Renal cortical epithelial cell (primary cell): ENCODE measurements at regions not wholly inside any gene's neighbourhood (a gene's known extent, or its start where the extent isn't known, plus 50 kb on each side); places are given as distances from the start of the nearest gene placed in this dataset.
"Not testable (repeated sequence)": the region's sequence is repeated elsewhere in the genome, so short reads cannot be mapped to it uniquely, and the experiment has no call there.

Experiments
- DNase-seq: peaks from one replicate; pipeline ENCODE4 v3.0.0-alpha.2; 2011; ENCODE audit warnings: low read depth

GRCh38 chrX:69062493-69062892 lies 102.8 kb downstream of the PJA1 start:
- peak; percentile 12 for DNase-seq

GRCh38 chrX:69060631-69061408 lies 104.4 kb downstream of the PJA1 start:
- peak; percentile 30 for DNase-seq

- no peak for DNase-seq
Observed at GRCh38 chrX:69055193-69055592, 110.1 kb downstream of the PJA1 start.

- DNase-seq, result not testable (repeated sequence)
Observed at GRCh38 chrX:69054497-69054896, 110.8 kb downstream of the PJA1 start.

- DNase-seq, result no peak
Observed at GRCh38 chrX:69051901-69052300, 113.4 kb downstream of the PJA1 start.

GRCh38 chrX:69050051-69050765 lies 115.0 kb downstream of the PJA1 start:
- DNase-seq, result no peak

- DNase-seq, result no peak
Observed at GRCh38 chrX:69046996-69047490, 118.2 kb downstream of the PJA1 start.

- no peak for DNase-seq
Observed at GRCh38 chrX:69045616-69046345, 119.5 kb downstream of the PJA1 start.

- no peak for DNase-seq
Observed at GRCh38 chrX:69038816-69039215, 126.4 kb downstream of the PJA1 start.

- no peak for DNase-seq
Observed at GRCh38 chrX:69038188-69038587, 127.1 kb downstream of the PJA1 start.

GRCh38 chrX:69037786-69038185 lies 127.5 kb downstream of the PJA1 start:
- DNase-seq, result no peak

GRCh38 chrX:69036674-69037573 lies 128.3 kb downstream of the PJA1 start:
- DNase-seq, result no peak

GRCh38 chrX:69034451-69034850 lies 130.8 kb downstream of the PJA1 start:
- DNase-seq, result no peak

- DNase-seq, result peak; percentile 23
Observed at GRCh38 chrX:69033936-69034335, 131.3 kb downstream of the PJA1 start.

- DNase-seq, result peak; percentile 80
Observed at GRCh38 chrX:69032601-69033000, 132.7 kb downstream of the PJA1 start.

- DNase-seq, result peak; percentile 36
Observed at GRCh38 chrX:69031971-69032391, 133.3 kb downstream of the PJA1 start.

GRCh38 chrX:69031181-69031580 lies 134.1 kb downstream of the PJA1 start:
- no peak for DNase-seq

- no peak for DNase-seq
Observed at GRCh38 chrX:69029771-69030170, 135.5 kb downstream of the PJA1 start.

- DNase-seq, result no peak
Observed at GRCh38 chrX:69028761-69029120, 136.5 kb downstream of the PJA1 start.

GRCh38 chrX:69028006-69028760 lies 137.1 kb downstream of the PJA1 start:
- DNase-seq, result no peak
